ENCODE measurements at regions not wholly inside any gene's neighbourhood (a gene's known extent, or its start where the extent isn't known, plus 50 kb on each side); places are given as distances from the start of the nearest gene placed in this dataset.

- H3K4me3 Mint-ChIP-seq: no peak overlapping the region
- no peaks in the 10 kb centered on the region for H3K4me1 Mint-ChIP-seq (ENCODE audit: low read depth)
- no peaks in the 10 kb centered on the region for H3K36me3 Mint-ChIP-seq (ENCODE audit: low read depth)
- no peaks in the 10 kb centered on the region for H3K9me3 Mint-ChIP-seq
- H3K27me3 Mint-ChIP-seq (ENCODE audit: low read depth): peaks cover 2% of the 10 kb centered on the region
- no peak for DNase-seq
- no peak overlapping the region for H3K27ac Mint-ChIP-seq
- intact Hi-C loops (cut with micrococcal nuclease): no loop called here
- CTCF ChIA-PET: no interaction called here
Observed at GRCh38 chr6:1507251-1507650, 102.5 kb upstream of the FOXC1 start.

DNA sequence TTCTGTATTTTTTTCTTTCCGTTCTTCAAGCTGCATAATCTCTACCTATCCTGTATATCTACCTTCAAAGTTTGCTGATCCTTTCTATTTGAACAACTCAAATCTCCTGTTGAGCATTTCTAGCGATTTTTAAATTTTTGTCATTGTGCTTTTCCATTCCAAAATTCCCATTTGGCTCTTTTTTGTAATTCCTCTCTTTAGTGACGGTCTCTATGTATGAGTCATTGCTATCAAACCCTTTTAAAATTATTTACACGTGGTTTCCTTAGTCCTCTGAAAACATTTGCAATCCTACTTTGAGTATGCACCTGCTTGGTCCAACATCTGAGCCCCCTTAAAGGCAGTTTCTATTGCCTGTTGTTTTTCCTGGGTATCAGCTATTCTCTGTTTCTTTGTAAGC, 100.5 kb upstream of the FOXC1 start:
- no peak for DNase-seq
- CTCF ChIA-PET: no interaction called here
- H3K36me3 Mint-ChIP-seq (ENCODE audit: low read depth): no peaks in the 10 kb centered on the region
- H3K27ac Mint-ChIP-seq: no peak overlapping the region
- H3K4me1 Mint-ChIP-seq (ENCODE audit: low read depth): no peaks in the 10 kb centered on the region
- H3K27me3 Mint-ChIP-seq (ENCODE audit: low read depth): peaks cover 2% of the 10 kb centered on the region
- intact Hi-C loops (cut with micrococcal nuclease): no loop called here
- no peak overlapping the region for H3K4me3 Mint-ChIP-seq
- H3K9me3 Mint-ChIP-seq: no peaks in the 10 kb centered on the region

GRCh38 chr6:1510239-1510638, 99.5 kb upstream of the FOXC1 start:
- Mint-ChIP-seq H3K27ac (no peak overlapping the region), H3K9me3 (no peaks in the 10 kb centered on the region), H3K36me3 (ENCODE audit: low read depth) (no peaks in the 10 kb centered on the region), H3K4me1 (ENCODE audit: low read depth) (no peaks in the 10 kb centered on the region), H3K4me3 (no peak overlapping the region), H3K27me3 (ENCODE audit: low read depth) (peaks cover 2% of the 10 kb centered on the region)
- DNase-seq: no peak
- intact Hi-C loops (cut with micrococcal nuclease): no loop called here
- CTCF ChIA-PET: no interaction called here

DNA sequence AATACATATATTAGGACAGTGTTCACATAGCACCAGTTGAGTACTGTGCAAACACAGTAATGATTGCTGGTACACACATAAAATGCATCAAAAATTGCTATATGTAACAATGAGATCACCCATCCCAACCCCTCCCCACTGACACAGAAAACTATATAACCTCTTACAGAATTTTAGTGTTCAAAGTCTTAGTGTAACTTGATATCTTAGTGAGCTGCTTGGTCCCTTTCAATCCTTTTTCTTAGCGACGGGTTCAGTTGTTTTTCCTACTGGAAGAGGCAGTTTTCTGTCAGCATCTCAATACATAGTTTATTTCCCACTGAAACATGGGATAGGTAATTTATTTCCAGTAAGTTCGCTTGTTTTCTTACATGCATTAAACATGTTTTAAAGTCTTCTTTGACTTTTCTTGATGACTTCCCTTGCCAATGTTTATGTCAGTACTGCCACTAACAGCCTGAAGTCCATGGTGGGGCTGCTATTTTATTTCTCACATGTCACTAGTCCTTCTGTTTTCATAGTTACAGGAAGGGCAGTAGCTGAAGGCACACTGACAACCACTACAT, 96.4 kb upstream of the FOXC1 start:
- intact Hi-C loops (cut with micrococcal nuclease): no loop called here
- Mint-ChIP-seq H3K4me1 (ENCODE audit: low read depth) (no peaks in the 10 kb centered on the region), H3K27ac (no peak overlapping the region), H3K27me3 (ENCODE audit: low read depth) (peaks cover 2% of the 10 kb centered on the region), H3K4me3 (no peak overlapping the region), H3K9me3 (no peaks in the 10 kb centered on the region), H3K36me3 (ENCODE audit: low read depth) (no peaks in the 10 kb centered on the region)
- CTCF ChIA-PET: interaction anchor here (0.8 to 1.3 kb wide), 2 partner anchors 11 to 12 kb away, joined by 4 read pairs; no protein-coding TSS in a partner anchor
- no peak for DNase-seq

DNA sequence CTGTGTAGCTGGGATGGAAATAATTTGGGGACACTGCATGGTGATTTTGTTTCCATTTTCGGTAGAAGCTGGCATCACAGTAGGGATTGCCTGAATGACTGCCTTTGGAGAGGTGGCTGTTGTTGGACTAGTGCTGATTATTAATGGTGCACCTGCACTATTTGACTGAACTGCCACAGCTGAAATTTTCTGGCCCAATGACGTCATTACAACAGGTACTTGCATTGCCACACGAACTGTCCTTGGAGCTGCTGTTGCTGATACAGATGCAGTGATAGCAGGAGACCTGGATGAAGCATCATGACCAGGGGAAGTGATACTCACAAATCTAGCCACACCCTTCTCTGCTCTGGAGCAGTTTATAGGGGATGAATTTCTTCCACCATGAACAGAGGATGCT, 95.6 kb upstream of the FOXC1 start:
- CTCF ChIA-PET: interaction anchor here (0.8 to 1.3 kb wide), 2 partner anchors 10 to 11 kb away, joined by 4 read pairs; no protein-coding TSS in a partner anchor
- Mint-ChIP-seq H3K27ac (no peak overlapping the region), H3K36me3 (ENCODE audit: low read depth) (no peaks in the 10 kb centered on the region), H3K27me3 (ENCODE audit: low read depth) (peaks cover 2% of the 10 kb centered on the region), H3K9me3 (no peaks in the 10 kb centered on the region), H3K4me1 (ENCODE audit: low read depth) (no peaks in the 10 kb centered on the region), H3K4me3 (no peak overlapping the region)
- no peak for DNase-seq
- intact Hi-C loops (cut with micrococcal nuclease): no loop called here

DNA sequence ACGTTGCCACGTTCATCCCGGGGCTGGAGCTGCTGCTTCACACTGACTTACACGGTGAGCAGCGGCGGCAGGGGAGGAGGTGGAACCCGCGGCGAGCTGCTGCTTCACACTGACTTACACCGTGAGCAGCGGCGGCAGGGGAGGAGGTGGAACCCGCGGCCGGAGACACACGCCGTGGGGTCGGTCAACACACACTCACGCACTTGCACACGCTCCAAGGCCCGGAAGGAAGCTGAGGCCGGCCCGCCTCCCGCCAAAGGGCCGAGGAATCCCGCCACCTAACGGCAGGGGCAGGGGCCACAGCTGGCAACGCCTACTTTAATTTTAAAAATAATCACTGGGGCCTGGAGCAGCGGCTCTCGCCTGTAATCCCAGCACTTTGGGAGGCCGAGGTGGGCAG, 94.4 kb upstream of the FOXC1 start:
- H3K27me3 Mint-ChIP-seq (ENCODE audit: low read depth): no peaks in the 10 kb centered on the region
- no peak for DNase-seq
- CTCF ChIA-PET: interaction anchor here (0.7 kb wide), 1 partner anchor 30 kb away, joined by 3 read pairs; no protein-coding TSS in a partner anchor
- H3K4me3 Mint-ChIP-seq: no peak overlapping the region
- intact Hi-C loops (cut with micrococcal nuclease): no loop called here
- H3K27ac Mint-ChIP-seq: no peak overlapping the region
- no peaks in the 10 kb centered on the region for H3K4me1 Mint-ChIP-seq (ENCODE audit: low read depth)
- peaks cover 2% of the 10 kb centered on the region for H3K9me3 Mint-ChIP-seq
- no peaks in the 10 kb centered on the region for H3K36me3 Mint-ChIP-seq (ENCODE audit: low read depth)

DNA sequence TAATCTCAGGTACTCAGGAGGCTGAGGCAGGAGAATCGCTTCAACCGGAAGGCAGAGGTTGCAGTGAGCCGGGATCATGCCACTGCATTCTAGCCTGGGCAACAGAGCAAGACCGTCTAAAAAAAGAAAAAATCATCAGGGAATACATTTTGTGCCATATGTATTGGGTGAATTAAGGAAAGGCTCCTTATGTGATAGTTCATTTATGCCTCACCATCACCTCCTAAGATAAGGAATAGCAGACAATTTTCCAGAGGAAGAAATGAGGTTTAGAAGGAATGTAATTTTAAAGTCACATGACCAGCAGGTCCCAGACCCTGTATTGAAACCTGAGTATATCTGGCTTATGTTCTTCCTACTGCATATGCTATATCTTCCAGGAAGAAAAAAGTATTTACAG, 93.9 kb upstream of the FOXC1 start:
- CTCF ChIA-PET: no interaction called here

GRCh38 chr6:1516742-1517520, 92.8 kb upstream of the FOXC1 start:
- Mint-ChIP-seq H3K9me3 (peaks cover 2% of the 10 kb centered on the region), H3K4me1 (ENCODE audit: low read depth) (no peaks in the 10 kb centered on the region), H3K36me3 (ENCODE audit: low read depth) (no peaks in the 10 kb centered on the region), H3K4me3 (no peak overlapping the region), H3K27ac (no peak overlapping the region), H3K27me3 (ENCODE audit: low read depth) (no peaks in the 10 kb centered on the region)
- no peak for DNase-seq
- intact Hi-C loops (cut with micrococcal nuclease): no loop called here
- CTCF ChIA-PET: no interaction called here

More for the DNA sequence above, 93.9 kb upstream of the FOXC1 start:
- H3K9me3 Mint-ChIP-seq: peaks cover 2% of the 10 kb centered on the region
- H3K27ac Mint-ChIP-seq: no peak overlapping the region
- H3K4me3 Mint-ChIP-seq: no peak overlapping the region
- DNase-seq: no peak
- H3K4me1 Mint-ChIP-seq (ENCODE audit: low read depth): no peaks in the 10 kb centered on the region
- H3K36me3 Mint-ChIP-seq (ENCODE audit: low read depth): no peaks in the 10 kb centered on the region
- H3K27me3 Mint-ChIP-seq (ENCODE audit: low read depth): no peaks in the 10 kb centered on the region
- intact Hi-C loops (cut with micrococcal nuclease): no loop called here

GRCh38 chr6:1518855-1519254, 90.9 kb upstream of the FOXC1 start:
- CTCF ChIA-PET: interaction anchor here (0.5 kb wide), 1 partner anchor 1032 kb away, joined by 3 read pairs; no protein-coding TSS in a partner anchor
- intact Hi-C loops (cut with micrococcal nuclease): no loop called here

DNA sequence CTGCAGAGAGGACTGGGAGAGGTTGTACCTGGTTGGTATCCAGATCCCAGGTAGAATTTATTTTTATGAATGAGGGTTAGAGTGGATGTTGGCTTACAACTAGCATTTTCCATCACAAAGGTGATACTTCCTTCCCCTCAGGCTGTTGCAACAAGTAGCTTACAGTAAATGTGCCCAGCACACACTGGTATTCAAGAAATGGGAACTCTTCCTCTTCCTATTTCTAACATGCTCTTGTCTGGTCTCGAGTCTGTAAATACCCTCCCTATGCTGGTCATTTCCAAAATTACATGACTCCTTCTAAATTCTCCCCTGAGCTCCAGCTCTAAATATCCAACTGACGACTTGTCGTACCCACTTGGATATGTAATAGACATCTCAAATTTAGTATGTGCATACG, 90.1 kb upstream of the FOXC1 start:
- Mint-ChIP-seq H3K27ac (no peak overlapping the region), H3K4me3 (no peak overlapping the region), H3K9me3 (peaks cover 2% of the 10 kb centered on the region), H3K27me3 (ENCODE audit: low read depth) (peaks cover 3% of the 10 kb centered on the region), H3K36me3 (ENCODE audit: low read depth) (no peaks in the 10 kb centered on the region), H3K4me1 (ENCODE audit: low read depth) (peaks cover 5% of the 10 kb centered on the region)
- DNase-seq: no peak
- intact Hi-C loops (cut with micrococcal nuclease): no loop called here
- CTCF ChIA-PET: interaction anchor here (0.5 kb wide), 1 partner anchor 1031 kb away, joined by 3 read pairs; no protein-coding TSS in a partner anchor

More at GRCh38 chr6:1518855-1519254, 90.9 kb upstream of the FOXC1 start:
- Mint-ChIP-seq H3K27me3 (ENCODE audit: low read depth) (peaks cover 3% of the 10 kb centered on the region), H3K27ac (no peak overlapping the region), H3K4me1 (ENCODE audit: low read depth) (no peaks in the 10 kb centered on the region), H3K9me3 (peaks cover 2% of the 10 kb centered on the region), H3K4me3 (no peak overlapping the region), H3K36me3 (ENCODE audit: low read depth) (no peaks in the 10 kb centered on the region)
- DNase-seq: no peak

DNA sequence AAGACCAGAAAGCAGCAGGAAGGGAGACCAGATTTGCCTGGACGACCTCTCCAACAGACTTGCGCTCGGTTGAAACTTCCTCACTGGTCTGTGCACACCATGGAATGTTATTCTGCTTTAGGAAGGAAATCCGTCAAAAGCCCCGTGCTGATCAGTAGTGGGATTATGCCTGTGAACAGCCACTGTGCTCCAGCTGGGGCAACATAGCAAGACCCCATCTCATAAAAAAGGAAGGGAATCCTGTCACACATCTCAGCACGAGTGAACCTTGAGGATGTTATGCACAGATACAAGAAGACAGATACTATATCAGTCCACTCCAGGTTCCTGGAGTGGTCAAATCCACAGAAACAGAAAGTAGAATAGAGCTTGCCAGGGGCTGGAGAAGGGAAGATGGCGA, 86.9 kb upstream of the FOXC1 start:
- DNase-seq: no peak
- no peak overlapping the region for H3K27ac Mint-ChIP-seq
- peaks cover 3% of the 10 kb centered on the region for H3K27me3 Mint-ChIP-seq (ENCODE audit: low read depth)
- intact Hi-C loops (cut with micrococcal nuclease): no loop called here
- H3K36me3 Mint-ChIP-seq (ENCODE audit: low read depth): no peaks in the 10 kb centered on the region
- H3K9me3 Mint-ChIP-seq: peaks cover 2% of the 10 kb centered on the region
- H3K4me3 Mint-ChIP-seq: no peak overlapping the region
- H3K4me1 Mint-ChIP-seq (ENCODE audit: low read depth): peaks cover 26% of the 10 kb centered on the region
- CTCF ChIA-PET: interaction anchor here (1.0 to 3.6 kb wide), 3 partner anchors 28 to 73 kb away, joined by 4 to 22 read pairs (median 10); no protein-coding TSS in a partner anchor

- intact Hi-C loops (cut with micrococcal nuclease): loop anchor here (1.0 kb wide), 1 partner anchor 31 kb away; no protein-coding TSS in a partner anchor
- Mint-ChIP-seq H3K27me3 (ENCODE audit: low read depth) (peaks cover 3% of the 10 kb centered on the region), H3K27ac (no peak overlapping the region), H3K4me1 (ENCODE audit: low read depth) (peaks cover 30% of the 10 kb centered on the region), H3K4me3 (peak overlapping the region; percentile 51), H3K36me3 (ENCODE audit: low read depth) (no peaks in the 10 kb centered on the region), H3K9me3 (peaks cover 2% of the 10 kb centered on the region)
- CTCF ChIA-PET: interaction anchor here (0.6 to 3.6 kb wide), 12 partner anchors 9 to 1110 kb away, joined by 3 to 22 read pairs (median 4); no protein-coding TSS in a partner anchor
- peak; percentile 78 for DNase-seq
Observed at GRCh38 chr6:1524040-1524480, 85.7 kb upstream of the FOXC1 start.
